HK-2 (cell line): ENCODE measurements at regions not wholly inside any gene's neighbourhood (a gene's known extent, or its start where the extent isn't known, plus 50 kb on each side); places are given as distances from the start of the nearest gene placed in this dataset.
"Not testable (repeated sequence)": the region's sequence is repeated elsewhere in the genome, so short reads cannot be mapped to it uniquely, and the experiment has no call there.

Source experiments
- DNase-seq: peaks from one replicate; pipeline ENCODE4 v3.0.0-alpha.2; 2018; ENCODE audit not compliant: unreplicated experiment

GRCh38 chr14:30427846-30428245 lies 131.1 kb upstream of the G2E3 start:
- no peak for DNase-seq

- DNase-seq = no peak
Measured at GRCh38 chr14:30431552-30431951, 127.4 kb upstream of the G2E3 start.

GRCh38 chr14:30440961-30441360 lies 118.0 kb upstream of the G2E3 start:
- no peak for DNase-seq

GRCh38 chr14:30443368-30444007 lies 115.5 kb upstream of the G2E3 start:
- no peak for DNase-seq

DNA sequence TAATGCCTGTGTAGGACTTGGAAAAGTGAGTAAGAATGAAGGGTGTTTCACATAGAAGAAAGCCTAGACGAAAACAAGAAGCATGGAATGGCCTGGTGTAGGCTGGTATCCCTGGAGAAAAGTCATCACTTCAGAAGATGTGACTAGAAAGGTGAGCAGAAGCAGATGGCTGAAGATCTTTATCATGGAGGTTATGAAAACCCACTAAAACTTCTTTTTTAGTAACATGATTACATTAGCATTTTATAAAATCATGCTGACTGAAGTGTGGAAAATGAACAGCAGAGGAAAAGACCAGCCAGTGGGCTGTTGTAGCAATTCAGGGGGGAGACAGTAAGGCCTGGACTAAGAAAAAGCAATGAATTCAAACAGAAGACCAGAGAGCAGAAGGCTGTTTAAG lies 114.5 kb upstream of the G2E3 start:
- no peak for DNase-seq

GRCh38 chr14:30445011-30445793 lies 113.8 kb upstream of the G2E3 start:
- no peak for DNase-seq

DNA sequence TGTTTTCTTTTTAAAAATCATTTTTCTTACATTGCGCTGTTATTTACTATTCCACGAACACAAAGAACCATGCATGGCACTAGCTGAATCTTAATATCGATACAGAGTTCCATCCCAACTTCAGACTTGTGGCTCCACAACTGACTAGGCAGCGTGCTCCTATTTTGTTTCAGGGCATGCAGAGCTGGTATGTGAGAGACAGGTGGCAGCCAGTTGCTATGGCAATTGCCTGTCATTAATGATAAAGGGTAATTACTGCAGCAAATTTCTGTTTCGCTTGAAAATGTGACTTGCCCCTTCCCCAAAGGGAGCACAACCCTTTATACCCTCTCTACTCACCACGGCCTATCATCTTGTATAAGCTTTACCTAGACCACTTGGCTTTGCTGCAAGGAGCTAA lies 113.1 kb upstream of the G2E3 start:
- DNase-seq = no peak

GRCh38 chr14:30450631-30451545 lies 108.1 kb upstream of the G2E3 start:
- DNase-seq = no peak

DNA sequence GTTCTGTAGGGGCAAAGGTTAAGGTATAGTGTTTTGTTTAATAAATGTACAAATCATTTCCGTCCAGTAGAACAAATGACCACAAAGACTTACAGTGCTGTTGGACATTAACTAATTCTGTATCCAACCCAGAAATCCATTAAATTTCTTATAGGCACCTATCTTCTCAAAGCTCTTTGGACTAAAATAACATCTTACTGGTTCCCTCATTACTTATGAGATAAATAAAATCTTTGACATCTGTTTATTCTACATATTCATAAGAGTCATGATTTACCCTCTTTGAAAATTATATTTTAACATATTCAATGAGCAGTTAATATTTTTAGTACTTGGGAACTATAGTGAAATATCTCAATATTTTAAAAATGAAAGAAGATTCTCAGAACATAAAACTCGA lies 102.7 kb upstream of the G2E3 start:
- DNase-seq = no peak

- DNase-seq = no peak
Measured at GRCh38 chr14:30462358-30462757, 96.6 kb upstream of the G2E3 start.

DNA sequence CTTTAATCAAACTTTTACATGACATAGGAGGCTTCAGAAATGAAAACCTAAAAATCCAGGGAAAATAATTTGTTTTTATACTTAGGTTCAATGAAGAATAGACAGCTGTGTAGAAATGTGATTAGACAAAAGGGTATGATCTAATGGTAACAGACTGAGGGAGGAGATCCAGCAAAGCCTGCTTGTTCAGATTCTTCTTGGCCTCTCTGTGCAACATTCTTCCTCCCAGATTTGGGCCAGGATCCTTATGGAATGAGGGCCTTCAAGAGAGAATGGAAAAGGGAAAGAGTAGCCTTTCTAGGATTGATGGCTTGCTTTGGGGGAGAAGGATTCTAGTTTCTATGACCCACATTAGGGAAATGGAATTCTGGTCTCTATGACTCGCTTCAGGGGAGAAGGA lies 94.5 kb upstream of the G2E3 start:
- no peak for DNase-seq

DNA sequence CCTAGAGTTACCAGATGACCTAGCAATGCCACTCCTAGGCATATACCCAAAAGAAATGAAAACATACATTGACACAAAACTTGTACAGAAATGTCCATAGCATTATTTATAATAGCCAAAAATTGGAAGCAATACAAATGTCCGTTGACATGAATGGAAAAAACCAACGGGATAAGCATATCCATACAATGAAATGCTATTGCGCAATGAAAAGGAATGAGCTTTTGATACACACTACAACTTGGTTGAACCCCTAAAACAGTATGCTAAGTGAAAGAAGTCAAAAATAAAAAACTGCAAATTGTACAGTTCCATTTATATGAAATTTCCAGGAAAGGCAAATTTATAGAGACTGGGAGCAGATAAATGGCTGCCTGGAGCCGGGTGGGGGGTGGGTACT lies 90.6 kb upstream of the G2E3 start:
- DNase-seq = no peak

DNA sequence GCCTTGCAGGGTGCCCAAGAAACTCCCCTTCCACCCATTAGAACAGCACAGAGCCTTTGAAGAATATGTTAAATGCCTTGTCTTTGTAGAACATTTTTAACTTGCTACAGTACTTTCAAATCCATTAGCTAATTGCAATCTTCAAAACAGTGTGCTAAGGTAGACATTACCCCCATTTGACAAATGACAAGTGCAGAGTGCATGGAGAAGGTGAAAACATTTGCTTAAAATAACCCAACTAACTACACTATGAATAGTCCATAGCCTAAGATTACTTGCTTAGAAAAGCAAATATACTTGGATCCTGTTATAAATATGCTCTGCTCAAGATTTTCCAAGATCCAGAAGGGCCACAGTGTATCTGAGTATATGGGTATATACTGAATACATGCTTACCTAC lies 87.0 kb upstream of the G2E3 start:
- DNase-seq = no peak

DNA sequence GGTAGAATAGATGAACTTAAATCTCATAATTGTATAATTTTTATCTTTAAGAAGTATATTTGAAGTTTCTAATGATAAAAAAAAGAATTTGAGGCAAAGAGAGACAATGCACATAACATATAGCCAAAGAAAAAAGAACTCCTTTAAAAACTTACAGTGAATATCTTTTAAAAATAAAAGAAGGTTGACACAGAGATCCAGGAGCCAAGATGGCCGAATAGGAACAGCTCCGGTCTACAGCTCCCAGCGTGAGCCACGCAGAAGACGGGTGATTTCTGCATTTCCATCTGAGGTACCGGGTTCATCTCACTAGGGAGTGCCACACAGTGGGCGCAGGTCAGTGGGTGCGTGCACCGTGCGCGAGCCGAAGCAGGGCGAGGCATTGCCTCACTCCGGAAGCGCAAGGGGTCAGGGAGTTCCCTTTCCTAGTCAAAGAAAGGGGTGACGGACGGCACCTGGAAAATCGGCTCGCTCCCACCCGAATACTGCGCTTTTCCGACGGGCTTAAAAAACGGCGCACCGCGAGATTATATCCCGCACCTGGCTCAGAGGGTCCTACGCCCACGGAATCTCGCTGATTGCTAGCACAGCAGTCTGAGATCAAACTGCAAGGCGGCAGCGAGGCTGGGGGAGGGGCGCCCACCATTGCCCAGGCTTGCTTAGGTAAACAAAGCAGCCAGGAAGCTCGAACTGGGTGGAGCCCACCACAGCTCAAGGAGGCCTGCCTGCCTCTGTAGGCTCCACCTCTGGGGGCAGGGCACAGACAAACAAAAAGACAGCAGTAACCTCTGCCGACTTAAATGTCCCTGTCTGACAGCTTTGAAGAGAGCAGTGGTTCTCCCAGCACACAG lies 84.9 kb upstream of the G2E3 start:
- DNase-seq = not testable (repeated sequence)

DNA sequence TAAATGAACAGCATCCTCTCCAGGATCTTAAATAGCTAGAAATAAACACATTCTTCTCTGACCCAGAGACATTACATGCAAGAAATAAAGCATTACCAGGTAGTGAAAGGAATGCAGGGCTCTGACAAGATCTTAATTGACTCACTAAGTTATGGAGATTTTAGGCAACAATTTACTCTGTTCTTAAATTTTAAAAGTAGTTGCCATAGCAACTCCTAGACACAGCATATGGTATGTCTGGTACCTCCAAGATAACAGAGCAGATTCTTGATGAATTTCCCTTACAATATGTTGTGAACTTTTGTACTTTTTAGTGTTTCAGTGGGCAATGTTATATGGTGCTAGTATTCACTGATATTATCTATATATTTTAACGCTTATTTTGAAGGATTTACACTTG lies 76.7 kb upstream of the G2E3 start:
- no peak for DNase-seq

- DNase-seq = no peak
Measured at GRCh38 chr14:30484201-30484600, 74.8 kb upstream of the G2E3 start.

DNA sequence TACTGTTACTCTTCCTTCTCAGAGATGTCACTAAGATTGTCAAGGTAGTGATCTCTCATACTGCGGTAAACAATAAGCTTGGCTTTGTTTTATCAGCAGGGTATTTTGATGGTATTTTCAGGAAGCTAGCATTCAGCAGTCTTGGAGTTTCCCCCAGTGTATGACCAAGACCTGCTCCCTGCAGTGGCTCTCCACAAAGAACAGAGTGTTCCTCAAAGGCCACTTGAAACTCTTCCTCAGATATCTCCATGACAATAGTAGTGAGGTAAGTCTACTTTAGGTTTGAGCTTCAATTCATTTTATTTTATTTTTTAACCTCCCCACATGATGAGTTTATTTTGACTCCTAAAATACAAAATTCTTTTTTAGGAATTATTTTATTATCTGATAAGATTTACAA lies 74.0 kb upstream of the G2E3 start:
- no peak for DNase-seq

DNA sequence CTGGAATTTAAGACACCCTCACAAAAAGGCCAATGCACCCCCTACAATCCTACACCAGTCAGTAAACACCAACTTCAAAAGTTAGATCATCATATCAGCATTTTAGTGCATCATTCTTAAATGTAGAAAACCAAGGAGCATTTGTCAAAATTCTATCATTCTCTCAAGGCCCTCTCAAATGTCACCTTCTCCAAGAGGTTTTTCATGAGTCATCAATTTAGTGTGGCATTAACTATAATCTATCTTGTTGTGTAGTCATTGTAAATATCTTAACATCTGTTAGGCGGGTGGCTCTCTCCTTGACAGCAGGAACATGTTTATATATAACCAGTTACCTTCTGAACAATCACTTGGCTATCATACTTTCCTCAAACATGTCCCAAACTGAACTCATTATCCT lies 62.1 kb upstream of the G2E3 start:
- DNase-seq = no peak

GRCh38 chr14:30499358-30499757 lies 59.6 kb upstream of the G2E3 start:
- DNase-seq = no peak

GRCh38 chr14:30500222-30500621 lies 58.7 kb upstream of the G2E3 start:
- no peak for DNase-seq

DNA sequence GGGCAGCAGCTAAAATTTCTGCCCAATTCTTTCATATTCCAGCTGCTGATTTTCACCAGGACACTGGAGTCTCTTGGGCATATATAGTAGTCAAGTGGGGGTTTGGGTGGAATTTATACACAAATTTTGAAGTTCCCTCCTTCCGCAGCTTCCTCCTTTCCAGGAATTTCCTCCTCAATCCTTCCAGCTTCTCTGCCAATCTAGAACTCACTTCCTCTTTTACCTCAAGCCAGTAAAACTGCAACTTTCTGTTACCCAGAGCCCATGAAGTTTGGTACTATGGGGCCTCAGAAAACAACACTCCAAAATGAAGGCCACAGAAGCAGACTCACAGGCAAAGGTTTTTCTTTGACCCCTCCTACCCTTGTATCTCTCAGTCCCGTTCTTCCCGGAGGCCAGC lies 51.7 kb upstream of the G2E3 start:
- no peak for DNase-seq
